CD14-positive monocyte (primary cell): ENCODE measurements at regions not wholly inside any gene's neighbourhood (a gene's known extent, or its start where the extent isn't known, plus 50 kb on each side); places are given as distances from the start of the nearest gene placed in this dataset.

Experiments
- DNase-seq, 3 donors: peaks; one replicate each; pipeline ENCODE4 v3.0.0-alpha.2; 2011 to 2022
- H2AFZ ChIP-seq: 2 replicates; pipeline ENCODE4 v1.6.0; 2012; ENCODE audit warnings: mild to moderate bottlenecking, low read depth, low read length, inconsistent platforms; ENCODE audit not compliant: insufficient read depth, poor library complexity, severe bottlenecking
- H3K27ac ChIP-seq, 2 donors: 1 replicate in 1 of 2; 2 replicates in 1 of 2; pipeline ENCODE4 v1.5.1; 2012 to 2013; ENCODE audit warnings: low read length in 2 of 2, control low read depth in 1 of 2, inconsistent platforms in 1 of 2, low read depth in 1 of 2, mild to moderate bottlenecking in 1 of 2
- H3K27me3 ChIP-seq, 2 donors: one replicate each; pipeline versions ENCODE4 v1.6.0 to v1.6.1; 2011 to 2013; ENCODE audit warnings: low read length in 2 of 2; ENCODE audit not compliant: control insufficient read depth in 2 of 2, insufficient read depth in 2 of 2
- H3K36me3 ChIP-seq, 2 donors: replicated peaks in 1 of 2; 1 replicate in 1 of 2; 2 replicates in 1 of 2; pipeline versions ENCODE4 v1.5.1 to v1.6.1; 2012 to 2013; ENCODE audit warnings: low read length in 2 of 2, control low read depth in 1 of 2, inconsistent platforms in 1 of 2, mild to moderate bottlenecking in 1 of 2; ENCODE audit not compliant: insufficient read depth in 2 of 2, control insufficient read depth in 1 of 2
- H3K4me1 ChIP-seq, 2 donors: 1 replicate in 1 of 2; 2 replicates in 1 of 2; pipeline versions ENCODE4 v1.5.1 to v1.6.1; 2012 to 2013; ENCODE audit warnings: low read length in 2 of 2, control low read depth in 1 of 2, inconsistent platforms in 1 of 2, mild to moderate bottlenecking in 1 of 2, moderate library complexity in 1 of 2; ENCODE audit not compliant: insufficient read depth in 2 of 2, control insufficient read depth in 1 of 2
- H3K4me2 ChIP-seq: replicated peaks from 2 replicates; pipeline ENCODE3; 2012; ENCODE audit warnings: low read length, moderate library complexity, mild to moderate bottlenecking; ENCODE audit not compliant: poor library complexity, severe bottlenecking; ENCODE audit errors: extremely low read depth
- H3K4me3 ChIP-seq, 3 experiments: fragments of 200-600 bp in 1 of 3; sonication (generic) in 1 of 3; replicated peaks in 1 of 3; 1 replicate in 2 of 3; 2 replicates in 1 of 3; pipeline ENCODE4 v1.5.1; 2011 to 2013; ENCODE audit warnings: low read length in 3 of 3, mild to moderate bottlenecking in 3 of 3, control low read depth in 2 of 3, low read depth in 2 of 3, inconsistent platforms in 1 of 3, moderate library complexity in 1 of 3
- H3K79me2 ChIP-seq: 2 replicates; pipeline ENCODE4 v1.6.0; 2012; ENCODE audit warnings: mild to moderate bottlenecking, control low read depth, inconsistent platforms, low read length, moderate library complexity; ENCODE audit not compliant: insufficient read depth
- H3K9ac ChIP-seq: 2 replicates; pipeline ENCODE4 v1.6.0; 2017; ENCODE audit warnings: low read length, mild to moderate bottlenecking; ENCODE audit not compliant: insufficient read depth, poor library complexity, severe bottlenecking
- H3K9me3 ChIP-seq, 2 donors: replicated peaks in 1 of 2; 1 replicate in 1 of 2; 2 replicates in 1 of 2; pipeline versions ENCODE4 v1.5.1 to v1.6.1; 2012 to 2013; ENCODE audit warnings: low read length in 2 of 2, control low read depth in 1 of 2; ENCODE audit not compliant: control insufficient read depth in 1 of 2, insufficient read depth in 1 of 2
- H4K20me1 ChIP-seq: 2 replicates; pipeline ENCODE4 v1.6.0; 2012; ENCODE audit warnings: mild to moderate bottlenecking, low read length, control low read depth, moderate library complexity; ENCODE audit not compliant: insufficient read depth
- H3K27ac Mint-ChIP-seq, 7 donors: one replicate each; pipeline ENCODE4 v1.8.0; 2020; ENCODE audit warnings: mild to moderate bottlenecking in 7 of 7, mixed read lengths in 7 of 7, moderate library complexity in 6 of 7, inconsistent platforms in 2 of 7
- H3K27me3 Mint-ChIP-seq, 3 donors: one replicate each; pipeline ENCODE4 v1.8.0; 2021 to 2022; ENCODE audit warnings: low read depth in 3 of 3, mild to moderate bottlenecking in 3 of 3, mixed read lengths in 3 of 3, moderate library complexity in 3 of 3, inconsistent platforms in 1 of 3
- H3K36me3 Mint-ChIP-seq, 2 donors: one replicate each; pipeline ENCODE4 v1.8.0; 2020; ENCODE audit warnings: mixed read lengths in 2 of 2, inconsistent platforms in 1 of 2, mild to moderate bottlenecking in 1 of 2
- H3K4me1 Mint-ChIP-seq: one replicate; pipeline ENCODE4 v1.8.0; 2020; ENCODE audit warnings: mild to moderate bottlenecking, mixed read lengths
- H3K4me3 Mint-ChIP-seq, 2 donors: one replicate each; pipeline ENCODE4 v1.8.0; 2020; ENCODE audit warnings: mild to moderate bottlenecking in 2 of 2, mixed read lengths in 2 of 2, moderate library complexity in 1 of 2
- H3K9me3 Mint-ChIP-seq, 7 donors: one replicate each; pipeline ENCODE4 v1.8.0; 2020 to 2022; ENCODE audit warnings: mixed read lengths in 7 of 7, mild to moderate bottlenecking in 6 of 7, moderate library complexity in 6 of 7, inconsistent platforms in 2 of 7
- WGBS: methylation state at CpG from one replicate; pipeline ENCODE4 v1.1.5; 2013; ENCODE audit warnings: missing lambda C conversion rate; ENCODE audit not compliant: insufficient coverage; 5-methylcytosine and 5-hydroxymethylcytosine counted together
- intact Hi-C, 2 donors: fragments of 100-400 bp; cut with micrococcal nuclease; formaldehyde crosslinking; loops; one replicate each; pipeline versions ENCODE4 v1.15.0 to v1.15.1; 2023
- TF ChIP-seq, protein P1 (sequence below): fragments of 200-600 bp; IDR thresholded peaks from one replicate; pipeline ENCODE4 v1.8.0; 2022; ENCODE audit warnings: antibody characterized with exemption, mild to moderate bottlenecking

DNA sequence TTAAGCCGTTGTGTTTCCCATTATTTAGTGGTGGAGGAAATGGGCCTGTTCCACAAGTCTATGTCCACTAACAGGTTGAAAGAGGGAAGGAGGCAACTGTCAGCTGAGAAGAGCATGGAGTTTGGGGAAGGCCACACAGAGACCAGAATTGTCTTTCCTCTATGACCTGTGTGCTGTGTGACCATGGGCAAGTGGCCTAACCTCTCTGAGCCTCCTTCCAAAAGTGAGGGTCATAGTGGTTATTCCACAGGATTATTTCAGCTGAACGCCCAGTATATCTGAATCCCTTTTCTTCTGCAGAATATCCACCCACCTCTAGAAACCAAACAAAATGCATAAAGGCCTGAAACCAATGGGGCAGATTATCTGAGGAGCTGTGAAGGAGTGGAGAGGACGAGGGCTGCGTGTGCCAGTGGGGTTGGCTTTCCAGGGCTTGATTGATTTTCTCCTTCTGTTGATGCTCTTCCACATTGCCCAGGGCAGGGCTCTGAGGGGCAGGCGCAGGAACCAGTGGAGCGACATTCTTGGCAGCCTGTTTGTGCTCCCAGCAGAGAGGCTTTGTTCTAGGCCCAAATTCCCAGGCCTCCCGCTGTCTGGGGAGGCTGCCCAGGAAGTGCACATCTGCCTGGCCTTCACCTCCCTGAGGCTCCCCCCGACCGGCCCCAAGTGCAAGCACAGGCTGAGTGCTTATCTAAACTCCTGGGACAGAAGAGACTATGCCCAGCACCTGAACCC is 452.7 kb downstream of the BCL11B start:
- H3K4me2 ChIP-seq = no peak overlapping the region
- no peaks in the 10 kb centered on the region for H3K4me1 ChIP-seq
- TF ChIP-seq, protein P1, sequence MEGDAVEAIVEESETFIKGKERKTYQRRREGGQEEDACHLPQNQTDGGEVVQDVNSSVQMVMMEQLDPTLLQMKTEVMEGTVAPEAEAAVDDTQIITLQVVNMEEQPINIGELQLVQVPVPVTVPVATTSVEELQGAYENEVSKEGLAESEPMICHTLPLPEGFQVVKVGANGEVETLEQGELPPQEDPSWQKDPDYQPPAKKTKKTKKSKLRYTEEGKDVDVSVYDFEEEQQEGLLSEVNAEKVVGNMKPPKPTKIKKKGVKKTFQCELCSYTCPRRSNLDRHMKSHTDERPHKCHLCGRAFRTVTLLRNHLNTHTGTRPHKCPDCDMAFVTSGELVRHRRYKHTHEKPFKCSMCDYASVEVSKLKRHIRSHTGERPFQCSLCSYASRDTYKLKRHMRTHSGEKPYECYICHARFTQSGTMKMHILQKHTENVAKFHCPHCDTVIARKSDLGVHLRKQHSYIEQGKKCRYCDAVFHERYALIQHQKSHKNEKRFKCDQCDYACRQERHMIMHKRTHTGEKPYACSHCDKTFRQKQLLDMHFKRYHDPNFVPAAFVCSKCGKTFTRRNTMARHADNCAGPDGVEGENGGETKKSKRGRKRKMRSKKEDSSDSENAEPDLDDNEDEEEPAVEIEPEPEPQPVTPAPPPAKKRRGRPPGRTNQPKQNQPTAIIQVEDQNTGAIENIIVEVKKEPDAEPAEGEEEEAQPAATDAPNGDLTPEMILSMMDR = no peak
- H4K20me1 ChIP-seq = no peaks in the 10 kb centered on the region
- 89% methylated on average over 4 of the region's 9 CpGs for WGBS
- H3K9ac ChIP-seq = no peak overlapping the region
- no peak overlapping the region for H3K4me3 ChIP-seq
- H3K27ac ChIP-seq = no peak overlapping the region
- no peaks in the 10 kb centered on the region for H3K79me2 ChIP-seq
- no peak overlapping the region for H2AFZ ChIP-seq
- H3K9me3 Mint-ChIP-seq = peaks cover 0 to 8% (median 1%) of the 10 kb centered on the region in 7 donors
- H3K27ac Mint-ChIP-seq = peak overlapping the region in 1 of 7 donors; percentile 17
- no peaks in the 10 kb centered on the region for H3K36me3 Mint-ChIP-seq
- no peaks in the 10 kb centered on the region for H3K4me1 Mint-ChIP-seq
- no peaks in the 10 kb centered on the region for H3K27me3 ChIP-seq
- intact Hi-C loops = no loop called here
- no peak overlapping the region for H3K4me3 Mint-ChIP-seq
- H3K27me3 Mint-ChIP-seq = peaks cover 0 to 1% (median 1%) of the 10 kb centered on the region in 3 donors
- H3K9me3 ChIP-seq = no peaks in the 10 kb centered on the region
- no peaks in the 10 kb centered on the region for H3K36me3 ChIP-seq
- DNase-seq = no peak

DNA sequence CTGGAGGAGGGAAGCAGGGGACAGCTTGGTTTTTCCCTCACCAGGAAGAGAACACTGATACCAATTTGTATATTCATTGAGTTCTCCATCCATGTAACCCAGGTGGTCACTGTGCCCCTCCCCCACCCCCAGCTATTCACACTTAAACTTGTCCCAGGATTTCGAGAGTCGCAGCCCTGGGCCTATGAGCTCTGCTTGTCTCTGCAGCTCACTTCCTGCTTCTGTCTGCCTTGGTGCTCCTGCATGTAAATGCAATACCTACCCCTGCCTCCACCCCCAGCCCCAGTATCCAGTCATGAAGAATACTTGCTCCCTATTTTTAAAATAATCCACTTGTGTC is 452.2 kb downstream of the BCL11B start:
- Histone ChIP-seq H3K4me3 (no peak overlapping the region), H3K9me3 (no peaks in the 10 kb centered on the region), H4K20me1 (no peaks in the 10 kb centered on the region), H3K4me1 (no peaks in the 10 kb centered on the region), H3K4me2 (no peak overlapping the region), H3K9ac (no peak overlapping the region), H3K79me2 (no peaks in the 10 kb centered on the region), H2AFZ (no peak overlapping the region), H3K36me3 (no peaks in the 10 kb centered on the region), H3K27me3 (no peaks in the 10 kb centered on the region), H3K27ac (no peak overlapping the region)
- Mint-ChIP-seq H3K27me3 (peaks cover 0 to 1% (median 1%) of the 10 kb centered on the region in 3 donors), H3K4me3 (no peak overlapping the region), H3K36me3 (no peaks in the 10 kb centered on the region), H3K4me1 (no peaks in the 10 kb centered on the region), H3K9me3 (peaks cover 0 to 5% (median 0%) of the 10 kb centered on the region in 7 donors), H3K27ac (no peak overlapping the region)
- DNase-seq = no peak
- TF ChIP-seq, protein P1 = no peak
- 73% methylated on average over 2 of the region's 2 CpGs for WGBS
- intact Hi-C loops = no loop called here
